ENCODE measurements at regions not wholly inside any gene's neighbourhood (a gene's known extent, or its start where the extent isn't known, plus 50 kb on each side); places are given as distances from the start of the nearest gene placed in this dataset.

GRCh38 chr5:1704266-1704665 lies 95.4 kb downstream of the MRPL36 start:
- no peak for DNase-seq

- no peak for DNase-seq
Measured at GRCh38 chr5:1703352-1704050, 96.1 kb downstream of the MRPL36 start.

GRCh38 chr5:1702318-1702717 lies 97.3 kb downstream of the MRPL36 start:
- no peak for DNase-seq

- DNase-seq: no peak
Measured at GRCh38 chr5:1701884-1702283, 97.8 kb downstream of the MRPL36 start.

GRCh38 chr5:1701216-1701864 lies 98.3 kb downstream of the MRPL36 start:
- no peak for DNase-seq

- DNase-seq: no peak
Measured at GRCh38 chr5:1699394-1699793, 100.2 kb downstream of the MRPL36 start.

- DNase-seq: no peak
Measured at GRCh38 chr5:1698589-1699316, 100.9 kb downstream of the MRPL36 start.

GRCh38 chr5:1692381-1692780 lies 107.3 kb downstream of the MRPL36 start:
- DNase-seq: no peak

- DNase-seq: no peak
Measured at GRCh38 chr5:1687301-1687970, 112.2 kb downstream of the MRPL36 start.

GRCh38 chr5:1686016-1686802 lies 113.4 kb downstream of the MRPL36 start:
- no peak for DNase-seq

GRCh38 chr5:1685066-1685465 lies 114.6 kb downstream of the MRPL36 start:
- DNase-seq: no peak

GRCh38 chr5:1681955-1682354 lies 117.7 kb downstream of the MRPL36 start:
- DNase-seq: no peak

GRCh38 chr5:1673042-1673677 lies 126.5 kb downstream of the MRPL36 start:
- no peak for DNase-seq

- no peak for DNase-seq
Measured at GRCh38 chr5:1672396-1672795, 127.2 kb downstream of the MRPL36 start.

GRCh38 chr5:1671351-1671750 lies 128.3 kb downstream of the MRPL36 start:
- no peak for DNase-seq

GRCh38 chr5:1670351-1670750 lies 129.3 kb downstream of the MRPL36 start:
- DNase-seq: no peak

GRCh38 chr5:1669276-1670155 lies 130.1 kb downstream of the MRPL36 start:
- no peak for DNase-seq

- peak; percentile 19 for DNase-seq
Measured at GRCh38 chr5:1668141-1668721, 131.4 kb downstream of the MRPL36 start.

- no peak for DNase-seq
Measured at GRCh38 chr5:1667648-1668140, 131.9 kb downstream of the MRPL36 start.

- DNase-seq: peak; percentile 54
Measured at GRCh38 chr5:1666812-1667588, 132.6 kb downstream of the MRPL36 start.

All from CD4-positive, alpha-beta T cell treated with Interleukin-6 for 4 hours (primary cell).